Neural crest cell (in vitro differentiated cells): ENCODE measurements at regions not wholly inside any gene's neighbourhood (a gene's known extent, or its start where the extent isn't known, plus 50 kb on each side); places are given as distances from the start of the nearest gene placed in this dataset.
"Not testable (repeated sequence)": the region's sequence is repeated elsewhere in the genome, so short reads cannot be mapped to it uniquely, and the experiment has no call there.

Experiments used
- DNase-seq: peaks from one replicate; pipeline ENCODE4 v3.0.0; 2021; ENCODE audit warnings: low read depth, mixed read lengths, low spot score
- H3K27ac Mint-ChIP-seq: one replicate; pipeline ENCODE4 v1.8.0; 2021; ENCODE audit warnings: mild to moderate bottlenecking, mixed read lengths; ENCODE audit not compliant: unreplicated experiment
- H3K27me3 Mint-ChIP-seq: 2 replicates; pipeline ENCODE4 v1.8.0; 2021; ENCODE audit warnings: low read depth, mild to moderate bottlenecking, mixed read lengths
- H3K36me3 Mint-ChIP-seq: 2 replicates; pipeline ENCODE4 v1.8.0; 2021; ENCODE audit warnings: low read depth, mild to moderate bottlenecking, mixed read lengths
- H3K4me1 Mint-ChIP-seq: 2 replicates; pipeline ENCODE4 v1.8.0; 2021; ENCODE audit warnings: mixed read lengths
- H3K4me3 Mint-ChIP-seq: one replicate; pipeline ENCODE4 v1.8.0; 2021; ENCODE audit warnings: mild to moderate bottlenecking, mixed read lengths
- H3K9me3 Mint-ChIP-seq: 2 replicates; pipeline ENCODE4 v1.8.0; 2021; ENCODE audit warnings: mixed read lengths
- CTCF ChIP-seq: fragments of 200-600 bp; sonication (generic); conservative IDR thresholded peaks from 2 replicates; pipeline ENCODE4 v1.5.0; 2021; ENCODE audit warnings: antibody characterized with exemption, mild to moderate bottlenecking

GRCh38 chr6:69584536-69584912 is 212.3 kb downstream of the LMBRD1 start:
- no peaks in the 10 kb centered on the region for H3K9me3 Mint-ChIP-seq
- no peaks in the 10 kb centered on the region for H3K27me3 Mint-ChIP-seq
- no peak for DNase-seq
- peaks cover 9% of the 10 kb centered on the region for H3K4me1 Mint-ChIP-seq
- H3K4me3 Mint-ChIP-seq: no peak overlapping the region
- no peak for TF ChIP-seq CTCF
- no peak overlapping the region for H3K27ac Mint-ChIP-seq
- H3K36me3 Mint-ChIP-seq: no peaks in the 10 kb centered on the region

- no peaks in the 10 kb centered on the region for H3K36me3 Mint-ChIP-seq
- no peak for TF ChIP-seq CTCF
- no peaks in the 10 kb centered on the region for H3K9me3 Mint-ChIP-seq
- H3K27ac Mint-ChIP-seq: no peak overlapping the region
- H3K4me1 Mint-ChIP-seq: peaks cover 9% of the 10 kb centered on the region
- no peaks in the 10 kb centered on the region for H3K27me3 Mint-ChIP-seq
- no peak for DNase-seq
- no peak overlapping the region for H3K4me3 Mint-ChIP-seq
Measured at GRCh38 chr6:69581581-69581980, 215.2 kb downstream of the LMBRD1 start.

DNA sequence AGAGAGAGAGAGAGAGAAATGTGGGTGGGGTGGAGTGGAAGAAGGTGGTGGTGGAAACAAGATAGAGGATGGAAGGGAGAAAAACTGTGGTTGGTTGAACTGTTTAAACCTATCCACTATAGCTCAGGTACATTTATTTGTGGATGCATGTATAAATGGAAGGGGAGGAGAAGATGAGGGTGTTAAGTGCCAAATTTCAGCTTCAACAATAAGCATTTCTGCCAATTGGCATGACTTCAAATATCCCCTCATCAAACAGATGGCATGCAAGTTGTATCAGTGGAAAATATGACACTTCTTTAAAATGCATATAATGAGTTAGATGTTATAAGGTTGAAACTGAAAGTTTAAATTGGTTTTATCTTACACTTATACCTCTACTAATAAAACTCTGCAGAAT is 216.1 kb downstream of the LMBRD1 start:
- Mint-ChIP-seq H3K36me3 (no peaks in the 10 kb centered on the region), H3K4me1 (peaks cover 9% of the 10 kb centered on the region), H3K27ac (no peak overlapping the region), H3K27me3 (no peaks in the 10 kb centered on the region), H3K4me3 (no peak overlapping the region), H3K9me3 (no peaks in the 10 kb centered on the region)
- no peak for DNase-seq
- TF ChIP-seq CTCF: no peak

- TF ChIP-seq CTCF: no peak
- DNase-seq: no peak
- Mint-ChIP-seq H3K4me3 (no peak overlapping the region), H3K36me3 (no peaks in the 10 kb centered on the region), H3K27me3 (no peaks in the 10 kb centered on the region), H3K9me3 (no peaks in the 10 kb centered on the region), H3K27ac (no peak overlapping the region), H3K4me1 (no peaks in the 10 kb centered on the region)
Measured at GRCh38 chr6:69578361-69578890, 218.4 kb downstream of the LMBRD1 start.

DNA sequence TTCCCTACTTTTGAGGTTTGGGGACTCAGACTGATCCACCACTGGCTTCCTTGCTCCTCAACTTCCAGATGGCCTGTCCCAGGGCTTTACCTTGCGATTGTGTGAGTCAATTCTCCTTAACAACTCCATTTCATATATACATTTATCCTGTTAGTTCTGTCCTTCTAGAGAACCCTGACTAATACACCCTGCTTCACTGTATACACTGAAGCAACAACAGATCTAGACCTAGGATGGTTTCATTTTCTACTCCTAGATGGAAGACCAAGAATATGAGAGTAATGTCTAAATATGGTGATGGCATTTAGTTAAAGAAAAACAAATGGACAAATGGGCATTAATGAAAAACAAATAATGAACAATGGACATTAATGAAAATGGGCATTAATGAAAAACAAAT is 225.6 kb downstream of the LMBRD1 start:
- Mint-ChIP-seq H3K36me3 (no peaks in the 10 kb centered on the region), H3K4me3 (no peak overlapping the region), H3K9me3 (peaks cover 5% of the 10 kb centered on the region), H3K27me3 (no peaks in the 10 kb centered on the region), H3K27ac (no peak overlapping the region), H3K4me1 (no peaks in the 10 kb centered on the region)
- TF ChIP-seq CTCF: no peak
- DNase-seq: no peak

GRCh38 chr6:69570106-69570505 is 226.7 kb downstream of the LMBRD1 start:
- Mint-ChIP-seq H3K4me1 (no peaks in the 10 kb centered on the region), H3K9me3 (peaks cover 5% of the 10 kb centered on the region), H3K36me3 (no peaks in the 10 kb centered on the region), H3K27ac (no peak overlapping the region), H3K4me3 (no peak overlapping the region), H3K27me3 (no peaks in the 10 kb centered on the region)
- no peak for TF ChIP-seq CTCF
- no peak for DNase-seq

GRCh38 chr6:69560597-69560996 is 236.2 kb downstream of the LMBRD1 start:
- DNase-seq, H3K27ac Mint-ChIP-seq, H3K9me3 Mint-ChIP-seq, H3K27me3 Mint-ChIP-seq, H3K4me3 Mint-ChIP-seq, H3K36me3 Mint-ChIP-seq, H3K4me1 Mint-ChIP-seq: not testable (repeated sequence)
